ENCODE measurements at regions not wholly inside any gene's neighbourhood (a gene's known extent, or its start where the extent isn't known, plus 50 kb on each side); places are given as distances from the start of the nearest gene placed in this dataset.

DNA sequence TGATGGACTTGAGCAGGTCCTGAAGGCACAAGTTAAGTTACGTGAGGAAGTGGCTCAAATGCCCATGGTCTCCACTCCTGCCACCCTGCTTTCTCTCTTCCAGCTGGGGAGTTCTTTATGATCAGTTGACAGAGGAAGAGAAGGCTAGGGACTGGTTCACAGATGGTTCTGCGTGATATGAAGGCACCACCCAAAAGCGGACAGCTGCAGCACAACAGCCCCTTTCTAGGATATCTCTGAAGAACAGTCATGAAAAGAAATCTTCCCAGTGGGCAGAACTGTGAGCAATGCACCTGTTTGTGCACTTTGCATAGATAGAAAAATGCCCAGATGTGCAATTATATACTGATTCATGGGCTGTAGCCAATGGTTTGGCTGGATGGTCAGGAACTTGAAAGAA, 162.4 kb upstream of the FSCB start:
- no peak for DNase-seq (ENCODE audit: low spot score in 2 of 2)
- no peak overlapping the region for H3K27ac ChIP-seq
- no peak overlapping the region for H3K4me3 ChIP-seq
- H3K4me1 ChIP-seq = no peaks in the 10 kb centered on the region
- intact Hi-C loops (cut with DNase I) = no loop called here
- no peaks in the 10 kb centered on the region for H3K27me3 ChIP-seq
- H3K9me3 ChIP-seq = no peaks in the 10 kb centered on the region
- TF ChIP-seq, protein P1, sequence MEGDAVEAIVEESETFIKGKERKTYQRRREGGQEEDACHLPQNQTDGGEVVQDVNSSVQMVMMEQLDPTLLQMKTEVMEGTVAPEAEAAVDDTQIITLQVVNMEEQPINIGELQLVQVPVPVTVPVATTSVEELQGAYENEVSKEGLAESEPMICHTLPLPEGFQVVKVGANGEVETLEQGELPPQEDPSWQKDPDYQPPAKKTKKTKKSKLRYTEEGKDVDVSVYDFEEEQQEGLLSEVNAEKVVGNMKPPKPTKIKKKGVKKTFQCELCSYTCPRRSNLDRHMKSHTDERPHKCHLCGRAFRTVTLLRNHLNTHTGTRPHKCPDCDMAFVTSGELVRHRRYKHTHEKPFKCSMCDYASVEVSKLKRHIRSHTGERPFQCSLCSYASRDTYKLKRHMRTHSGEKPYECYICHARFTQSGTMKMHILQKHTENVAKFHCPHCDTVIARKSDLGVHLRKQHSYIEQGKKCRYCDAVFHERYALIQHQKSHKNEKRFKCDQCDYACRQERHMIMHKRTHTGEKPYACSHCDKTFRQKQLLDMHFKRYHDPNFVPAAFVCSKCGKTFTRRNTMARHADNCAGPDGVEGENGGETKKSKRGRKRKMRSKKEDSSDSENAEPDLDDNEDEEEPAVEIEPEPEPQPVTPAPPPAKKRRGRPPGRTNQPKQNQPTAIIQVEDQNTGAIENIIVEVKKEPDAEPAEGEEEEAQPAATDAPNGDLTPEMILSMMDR (IDR thresholded peaks at IDR 0.05) = no peak
- H3K36me3 ChIP-seq = no peaks in the 10 kb centered on the region

DNA sequence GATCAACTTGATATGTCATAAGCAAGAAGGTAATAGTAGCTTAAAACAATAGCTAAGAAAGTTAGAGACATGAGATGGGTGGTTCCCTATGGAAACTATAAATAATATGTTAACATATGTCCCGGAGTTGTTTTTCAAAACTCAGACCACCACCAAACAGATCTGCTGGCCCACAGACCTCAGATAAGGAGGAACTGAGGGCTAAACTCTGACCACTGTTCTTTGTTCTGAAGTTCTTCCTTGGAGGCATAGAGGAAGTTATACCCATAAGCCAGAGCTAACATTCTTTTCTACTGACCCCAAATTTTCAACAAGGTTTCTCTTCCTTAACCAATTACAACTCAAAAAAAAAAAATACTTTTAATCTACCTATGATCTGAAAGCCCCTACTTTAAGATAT, 156.1 kb upstream of the FSCB start:
- intact Hi-C loops (cut with DNase I) = no loop called here

DNA sequence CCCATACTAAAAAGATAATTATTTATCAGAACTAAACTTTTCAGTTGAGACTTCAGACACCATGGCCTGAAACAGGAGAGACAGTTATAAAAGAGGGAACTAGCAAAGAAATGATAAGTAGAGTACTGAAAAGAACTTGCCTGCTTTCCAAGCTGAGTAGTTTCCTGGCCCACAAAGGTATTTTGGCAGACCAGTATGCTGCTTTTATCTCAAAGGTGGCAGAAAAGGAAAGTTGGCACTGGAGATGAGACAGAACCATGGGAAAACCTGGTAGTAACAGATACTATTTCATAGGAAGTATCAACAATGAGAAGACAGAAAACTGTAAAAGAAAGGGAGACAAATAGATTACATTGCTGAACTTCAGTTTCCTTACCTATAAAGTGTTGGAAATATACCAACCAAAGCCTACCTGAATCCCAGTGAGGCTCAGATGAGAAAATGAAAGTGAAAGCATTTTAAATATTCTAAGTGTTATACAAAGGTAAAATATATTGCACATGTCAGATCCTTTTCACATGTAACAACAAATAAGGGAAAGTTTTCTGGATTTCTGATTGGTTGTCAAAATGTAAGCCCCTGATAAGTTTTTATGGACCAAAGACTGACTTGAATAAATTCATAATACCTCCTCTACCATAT, 155.3 kb upstream of the FSCB start:
- TF ChIP-seq, protein P1 (IDR thresholded peaks at IDR 0.05) = no peak
- H3K36me3 ChIP-seq = no peaks in the 10 kb centered on the region

More for the DNA sequence above, 156.1 kb upstream of the FSCB start:
- DNase-seq (ENCODE audit: low spot score in 2 of 2) = no peak
- no peaks in the 10 kb centered on the region for H3K36me3 ChIP-seq
- H3K4me1 ChIP-seq = no peaks in the 10 kb centered on the region
- no peak overlapping the region for H3K4me3 ChIP-seq
- H3K9me3 ChIP-seq = no peaks in the 10 kb centered on the region
- TF ChIP-seq, protein P1 (IDR thresholded peaks at IDR 0.05) = no peak
- H3K27ac ChIP-seq = no peak overlapping the region
- H3K27me3 ChIP-seq = no peaks in the 10 kb centered on the region

DNA sequence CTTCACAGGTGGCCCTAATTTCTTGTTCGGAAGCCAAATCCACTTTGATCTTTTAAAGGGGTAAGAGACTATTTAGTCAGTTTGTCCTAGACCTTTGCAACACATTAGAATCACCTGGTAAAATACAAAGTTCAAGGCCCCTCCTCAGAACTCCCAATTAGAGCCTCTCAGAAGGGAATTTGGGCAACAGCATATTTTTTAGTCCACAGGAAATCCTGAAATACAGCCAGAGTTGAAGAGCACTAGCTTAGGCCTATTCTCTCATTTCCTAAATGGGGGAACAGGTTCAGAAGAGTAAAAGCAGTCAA, 151.3 kb upstream of the FSCB start:
- H3K36me3 ChIP-seq = no peaks in the 10 kb centered on the region
- intact Hi-C loops (cut with DNase I) = no loop called here
- no peaks in the 10 kb centered on the region for H3K9me3 ChIP-seq

More for the DNA sequence above, 155.3 kb upstream of the FSCB start:
- Histone ChIP-seq H3K4me3 (no peak overlapping the region), H3K4me1 (no peaks in the 10 kb centered on the region), H3K27me3 (no peaks in the 10 kb centered on the region), H3K27ac (no peak overlapping the region), H3K9me3 (no peaks in the 10 kb centered on the region)
- intact Hi-C loops (cut with DNase I) = no loop called here
- DNase-seq (ENCODE audit: low spot score in 2 of 2) = no peak

DNA sequence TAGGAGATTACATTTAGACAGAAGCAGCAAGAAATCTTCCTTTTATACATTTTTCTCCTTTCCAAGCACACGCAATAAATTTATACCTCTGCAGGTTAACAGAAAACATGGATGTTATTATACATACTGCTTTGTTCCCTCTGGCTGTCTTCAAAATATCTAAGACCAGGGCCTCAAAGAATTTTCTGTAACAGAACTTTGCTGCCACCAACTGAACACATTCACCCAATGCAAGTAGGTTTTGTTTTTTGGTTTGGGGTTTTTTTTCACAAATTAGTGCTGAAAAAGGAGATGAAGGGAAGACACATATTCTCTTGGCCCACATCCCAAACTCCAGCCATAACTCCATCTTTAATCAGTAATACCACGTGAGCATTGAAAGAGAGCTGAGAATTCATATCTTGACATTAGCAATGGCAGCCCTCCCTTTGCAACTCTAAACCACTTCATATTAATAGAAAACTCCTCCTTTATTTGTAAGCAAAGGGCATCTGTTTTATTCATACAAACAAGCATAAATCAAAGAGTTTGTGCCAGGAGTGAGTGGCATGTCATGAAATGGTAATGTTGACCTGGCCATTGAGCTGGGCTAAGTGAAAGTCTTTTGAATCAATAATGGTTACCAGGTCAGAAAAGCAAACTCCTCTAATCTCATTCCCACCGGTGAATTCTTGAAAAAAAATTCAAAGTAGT, 150.8 kb upstream of the FSCB start:
- Histone ChIP-seq H3K4me3 (no peak overlapping the region), H3K36me3 (no peaks in the 10 kb centered on the region), H3K4me1 (no peaks in the 10 kb centered on the region), H3K27ac (no peak overlapping the region), H3K9me3 (no peaks in the 10 kb centered on the region), H3K27me3 (no peaks in the 10 kb centered on the region)
- intact Hi-C loops (cut with DNase I) = no loop called here
- TF ChIP-seq, protein P1 (IDR thresholded peaks at IDR 0.05) = no peak
- DNase-seq (ENCODE audit: low spot score in 2 of 2) = no peak

More for the DNA sequence above, 151.3 kb upstream of the FSCB start:
- H3K4me1 ChIP-seq = no peaks in the 10 kb centered on the region
- H3K27ac ChIP-seq = no peak overlapping the region
- H3K27me3 ChIP-seq = no peaks in the 10 kb centered on the region
- TF ChIP-seq, protein P1 (IDR thresholded peaks at IDR 0.05) = no peak
- H3K4me3 ChIP-seq = no peak overlapping the region
- DNase-seq (ENCODE audit: low spot score in 2 of 2) = no peak
